D721Med (cell line): ENCODE measurements at regions not wholly inside any gene's neighbourhood (a gene's known extent, or its start where the extent isn't known, plus 50 kb on each side); places are given as distances from the start of the nearest gene placed in this dataset.

Source experiments
- DNase-seq: peaks from one replicate; pipeline ENCODE4 v3.0.0; 2011; ENCODE audit warnings: low spot score; ENCODE audit not compliant: insufficient read length
- FAIRE-seq: peaks from 2 replicates; lab custom pipeline; 2011; peaks lifted over from hg19 to GRCh38; lab: Jason Lieb, UNC
- TF ChIP-seq, protein P1 (sequence below): IDR thresholded peaks from 2 replicates; pipeline ENCODE4 v1.5.1; 2012; ENCODE audit warnings: mild to moderate bottlenecking, control low read depth; ENCODE audit not compliant: insufficient read depth; ENCODE audit errors: missing control alignments

DNA sequence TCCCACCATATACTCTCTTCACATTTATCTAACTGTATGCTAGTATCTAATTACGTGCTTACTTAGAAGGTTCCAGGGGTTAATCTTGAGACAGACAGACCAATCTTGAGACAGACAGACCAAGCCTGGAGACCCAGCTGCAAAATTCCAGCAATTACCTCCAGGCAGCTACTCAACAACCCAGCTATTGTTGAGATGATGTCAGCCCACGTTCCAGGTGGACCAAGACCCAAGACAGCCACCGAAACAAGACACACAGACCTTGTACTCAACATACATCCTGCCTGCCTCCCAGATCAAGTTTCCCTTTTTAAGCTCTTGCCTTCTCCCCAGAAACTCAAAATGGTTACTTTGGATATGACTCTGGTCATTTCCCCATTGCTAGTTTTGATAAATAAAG lies 64.9 kb upstream of the VASH1 start:
- no peak for DNase-seq
- TF ChIP-seq, protein P1, sequence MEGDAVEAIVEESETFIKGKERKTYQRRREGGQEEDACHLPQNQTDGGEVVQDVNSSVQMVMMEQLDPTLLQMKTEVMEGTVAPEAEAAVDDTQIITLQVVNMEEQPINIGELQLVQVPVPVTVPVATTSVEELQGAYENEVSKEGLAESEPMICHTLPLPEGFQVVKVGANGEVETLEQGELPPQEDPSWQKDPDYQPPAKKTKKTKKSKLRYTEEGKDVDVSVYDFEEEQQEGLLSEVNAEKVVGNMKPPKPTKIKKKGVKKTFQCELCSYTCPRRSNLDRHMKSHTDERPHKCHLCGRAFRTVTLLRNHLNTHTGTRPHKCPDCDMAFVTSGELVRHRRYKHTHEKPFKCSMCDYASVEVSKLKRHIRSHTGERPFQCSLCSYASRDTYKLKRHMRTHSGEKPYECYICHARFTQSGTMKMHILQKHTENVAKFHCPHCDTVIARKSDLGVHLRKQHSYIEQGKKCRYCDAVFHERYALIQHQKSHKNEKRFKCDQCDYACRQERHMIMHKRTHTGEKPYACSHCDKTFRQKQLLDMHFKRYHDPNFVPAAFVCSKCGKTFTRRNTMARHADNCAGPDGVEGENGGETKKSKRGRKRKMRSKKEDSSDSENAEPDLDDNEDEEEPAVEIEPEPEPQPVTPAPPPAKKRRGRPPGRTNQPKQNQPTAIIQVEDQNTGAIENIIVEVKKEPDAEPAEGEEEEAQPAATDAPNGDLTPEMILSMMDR, result no peak

DNA sequence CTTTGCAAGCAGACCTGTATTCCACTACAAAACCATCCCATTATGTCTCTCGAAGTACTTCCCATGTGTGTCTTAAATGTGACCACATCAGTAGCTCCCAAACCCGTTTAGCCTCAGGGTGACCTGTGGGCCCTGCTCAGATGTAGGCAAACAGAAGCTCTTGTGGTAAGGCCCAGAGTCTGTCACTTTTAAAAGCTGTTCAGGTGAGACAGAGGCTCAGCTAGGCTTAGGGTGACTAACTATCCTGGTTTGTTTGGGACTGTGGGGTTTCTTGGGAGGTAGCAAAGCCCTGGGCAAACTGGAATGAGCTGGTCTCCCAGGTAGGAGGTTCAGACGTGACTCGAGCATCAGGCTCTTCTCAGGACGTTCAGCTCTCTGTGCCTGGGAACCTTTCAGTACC lies 64.5 kb upstream of the VASH1 start:
- DNase-seq (no peak), FAIRE-seq (no peak)
- TF ChIP-seq, protein P1, result no peak

More for the DNA sequence above, 64.9 kb upstream of the VASH1 start:
- FAIRE-seq, result no peak

DNA sequence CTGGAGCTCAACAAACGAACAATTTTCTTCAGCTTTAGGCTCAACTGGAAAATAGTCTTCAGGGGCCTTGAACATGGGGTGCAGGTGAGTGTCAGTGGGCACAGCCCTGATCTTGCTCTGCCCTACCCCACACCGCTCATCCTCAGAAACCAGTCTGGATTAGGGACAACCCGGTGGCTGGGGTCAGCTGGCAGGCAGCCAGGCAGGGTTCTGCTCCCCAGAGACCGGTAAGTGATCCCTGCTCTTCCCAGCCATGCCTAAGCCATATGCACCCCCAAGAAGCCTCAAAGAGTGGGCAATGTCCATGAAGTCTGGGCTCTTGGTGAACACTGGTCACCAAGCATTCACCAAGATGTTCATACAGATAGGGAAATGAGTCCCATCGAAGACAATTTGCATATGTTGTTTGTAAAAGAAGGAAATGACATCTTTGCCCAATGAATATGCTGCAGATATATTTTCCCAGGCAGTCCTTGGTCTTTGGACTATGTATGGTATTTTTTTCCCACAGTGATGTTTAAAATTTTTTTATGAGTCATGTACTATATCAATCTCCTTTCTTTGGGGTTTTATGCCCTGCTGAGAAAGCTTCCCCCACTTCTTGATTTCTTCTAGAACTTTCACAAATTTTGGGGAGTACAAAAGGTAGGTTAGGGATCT lies 63.9 kb upstream of the VASH1 start:
- FAIRE-seq, result no peak
- TF ChIP-seq, protein P1, result no peak
- no peak for DNase-seq

DNA sequence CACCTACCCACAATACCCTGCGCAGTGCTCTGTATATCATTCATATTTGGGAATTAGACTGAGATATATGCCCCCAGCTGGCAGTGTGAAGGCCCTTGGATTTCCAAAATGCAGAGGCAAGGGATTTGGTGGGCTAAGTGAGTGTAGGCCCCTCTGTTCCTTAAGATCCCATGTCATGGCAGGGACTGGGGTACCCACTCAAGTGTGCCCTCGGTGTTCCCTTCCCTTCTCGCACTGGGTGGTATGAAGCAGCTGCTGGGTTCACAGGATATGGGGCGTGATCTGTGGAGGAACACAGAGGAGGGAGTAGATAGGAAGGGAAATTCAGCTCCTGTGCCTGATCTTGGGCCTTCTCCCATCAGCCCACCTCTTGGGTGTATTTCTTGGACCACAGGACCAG lies 63.1 kb upstream of the VASH1 start:
- DNase-seq, result no peak
- no peak for FAIRE-seq

DNA sequence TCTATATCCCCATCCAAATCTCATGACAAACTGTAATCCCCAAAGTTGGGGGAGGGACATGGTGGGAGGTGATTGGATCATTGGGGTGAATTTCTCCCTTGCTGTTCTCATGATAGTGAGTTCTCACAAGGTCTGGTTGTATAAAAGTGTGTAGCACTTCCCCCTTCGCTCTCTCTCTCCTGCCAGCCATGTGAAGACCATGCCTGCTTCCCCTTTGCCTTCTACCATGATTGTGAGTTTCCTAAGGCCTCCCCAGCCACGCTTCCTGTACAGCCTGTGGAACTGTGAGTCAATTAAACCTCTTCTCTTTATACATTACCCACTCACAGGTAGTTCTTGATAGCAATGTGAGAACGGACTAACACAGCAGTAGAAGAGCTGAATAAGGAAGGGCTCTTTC lies 62.6 kb upstream of the VASH1 start:
- DNase-seq (no peak), FAIRE-seq (no peak)
- TF ChIP-seq, protein P1, result no peak

More for the DNA sequence above, 63.1 kb upstream of the VASH1 start:
- TF ChIP-seq, protein P1, result no peak

DNA sequence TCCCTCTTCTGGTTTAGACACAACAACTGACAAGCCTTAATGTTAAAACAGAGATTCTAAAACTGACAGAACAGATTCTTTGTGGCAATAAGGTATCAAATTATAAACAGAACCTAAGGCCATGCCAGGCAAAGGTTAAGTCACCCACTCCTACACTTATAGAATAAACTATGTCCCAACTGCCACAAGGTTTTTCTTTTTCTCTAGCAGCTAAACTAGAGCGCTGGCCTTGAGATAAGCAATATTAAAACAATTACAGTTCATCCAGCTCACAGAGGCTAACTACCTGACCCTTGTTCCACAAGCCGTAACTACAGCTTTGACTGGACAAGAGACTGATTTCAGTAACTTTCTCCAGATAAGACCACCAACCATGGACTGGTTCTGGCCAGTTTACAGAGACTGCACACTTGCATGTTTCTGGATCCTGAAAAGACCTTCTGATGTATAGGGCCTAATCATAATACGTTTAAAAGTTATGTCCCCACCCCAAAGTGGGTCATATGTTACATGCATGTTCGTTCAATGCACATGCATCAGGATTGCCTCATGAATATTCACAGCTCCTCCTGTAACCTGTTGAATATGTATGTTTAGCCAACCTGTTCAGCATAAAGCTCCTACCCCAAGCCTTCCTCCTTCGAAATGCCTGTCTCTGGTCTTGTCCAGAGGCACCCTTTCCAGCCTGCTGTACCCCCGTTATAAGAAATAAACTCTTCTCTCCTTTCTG lies 61.9 kb upstream of the VASH1 start:
- TF ChIP-seq, protein P1, result no peak
- FAIRE-seq (no peak), DNase-seq (no peak)
